ENCODE measurements at regions not wholly inside any gene's neighbourhood (a gene's known extent, or its start where the extent isn't known, plus 50 kb on each side); places are given as distances from the start of the nearest gene placed in this dataset.

- no peak for DNase-seq
Observed at GRCh38 chr17:12596961-12597360, 68.7 kb upstream of the MYOCD start.

- no peak for DNase-seq
Observed at GRCh38 chr17:12597895-12598294, 67.8 kb upstream of the MYOCD start.

GRCh38 chr17:12599186-12599920, 66.3 kb upstream of the MYOCD start:
- no peak for DNase-seq

- DNase-seq: no peak
Observed at GRCh38 chr17:12600349-12600748, 65.3 kb upstream of the MYOCD start.

GRCh38 chr17:12603566-12603965, 62.1 kb upstream of the MYOCD start:
- DNase-seq: no peak

- no peak for DNase-seq
Observed at GRCh38 chr17:12605222-12605621, 60.5 kb upstream of the MYOCD start.

GRCh38 chr17:12613566-12613965, 52.1 kb upstream of the MYOCD start:
- no peak for DNase-seq
